ENCODE measurements at regions not wholly inside any gene's neighbourhood (a gene's known extent, or its start where the extent isn't known, plus 50 kb on each side); places are given as distances from the start of the nearest gene placed in this dataset.

GRCh38 chr11:27234043-27234668, 128.9 kb downstream of the CCDC34 start:
- TF ChIP-seq CTCF (IDR thresholded peaks at IDR 0.05; ENCODE audit: low read depth, low read length): no peak
- peak; percentile 92 for DNase-seq (ENCODE audit: extremely low read depth, low read depth)

- TF ChIP-seq CTCF (IDR thresholded peaks at IDR 0.05; ENCODE audit: low read depth, low read length): no peak
- DNase-seq (ENCODE audit: extremely low read depth, low read depth): no peak
These were observed 129.4 kb downstream of the CCDC34 start for GRCh38 chr11:27233654-27234042.

GRCh38 chr11:27231530-27231929, 131.5 kb downstream of the CCDC34 start:
- no peak for TF ChIP-seq CTCF (IDR thresholded peaks at IDR 0.05; ENCODE audit: low read depth, low read length)
- no peak for DNase-seq (ENCODE audit: extremely low read depth, low read depth)

GRCh38 chr11:27230192-27230572, 132.8 kb downstream of the CCDC34 start:
- DNase-seq (ENCODE audit: extremely low read depth, low read depth): no peak
- no peak for TF ChIP-seq CTCF (IDR thresholded peaks at IDR 0.05; ENCODE audit: low read depth, low read length)

GRCh38 chr11:27229511-27230191, 133.4 kb downstream of the CCDC34 start:
- DNase-seq (ENCODE audit: extremely low read depth, low read depth): no peak
- no peak for TF ChIP-seq CTCF (IDR thresholded peaks at IDR 0.05; ENCODE audit: low read depth, low read length)

GRCh38 chr11:27228906-27229290, 134.1 kb downstream of the CCDC34 start:
- DNase-seq (ENCODE audit: extremely low read depth, low read depth): no peak
- TF ChIP-seq CTCF (IDR thresholded peaks at IDR 0.05; ENCODE audit: low read depth, low read length): no peak

- DNase-seq (ENCODE audit: extremely low read depth, low read depth): no peak
- no peak for TF ChIP-seq CTCF (IDR thresholded peaks at IDR 0.05; ENCODE audit: low read depth, low read length)
These were observed 134.6 kb downstream of the CCDC34 start for GRCh38 chr11:27228232-27228905.
